LNCaP clone FGC (cell line): ENCODE measurements at regions not wholly inside any gene's neighbourhood (a gene's known extent, or its start where the extent isn't known, plus 50 kb on each side); places are given as distances from the start of the nearest gene placed in this dataset.
A peak's percentile ranks its signal among the peaks of the same experiment; 100 is the strongest.

Experiments
- DNase-seq: peaks from one replicate; pipeline ENCODE4 v3.0.0-alpha.2; 2011; ENCODE audit warnings: low read depth
- H3K4me3 ChIP-seq: 2 replicates; pipeline ENCODE4 v1.5.1; 2011; ENCODE audit warnings: mild to moderate bottlenecking, low read depth, low read length, control low read depth
- TF ChIP-seq, protein P1 (sequence below): IDR thresholded peaks from 2 replicates; pipeline ENCODE4 v1.5.1; 2012; ENCODE audit warnings: mild to moderate bottlenecking; ENCODE audit not compliant: control insufficient read depth, insufficient read depth; ENCODE audit errors: extremely low read depth

DNA sequence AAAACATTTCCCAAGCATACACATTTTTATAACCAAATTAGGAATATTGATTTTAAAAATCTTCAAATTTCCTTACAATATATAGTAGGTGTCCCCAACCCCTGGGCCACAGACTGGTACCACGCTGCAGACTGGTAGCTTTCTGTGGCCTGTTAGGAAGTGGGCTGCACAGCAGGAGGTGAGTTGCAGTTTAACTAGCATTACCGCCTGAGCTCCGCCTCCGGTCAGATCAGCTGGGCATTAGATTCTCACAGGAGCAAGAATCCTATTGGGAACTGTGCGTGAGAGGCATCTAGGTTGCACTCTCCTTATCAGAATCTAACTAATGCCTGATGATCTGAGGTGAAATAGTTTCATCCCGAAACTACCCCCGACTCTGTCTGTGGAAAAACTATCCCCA, 62.1 kb downstream of the ZWINT start:
- H3K4me3 ChIP-seq, result no peak overlapping the region
- TF ChIP-seq, protein P1, sequence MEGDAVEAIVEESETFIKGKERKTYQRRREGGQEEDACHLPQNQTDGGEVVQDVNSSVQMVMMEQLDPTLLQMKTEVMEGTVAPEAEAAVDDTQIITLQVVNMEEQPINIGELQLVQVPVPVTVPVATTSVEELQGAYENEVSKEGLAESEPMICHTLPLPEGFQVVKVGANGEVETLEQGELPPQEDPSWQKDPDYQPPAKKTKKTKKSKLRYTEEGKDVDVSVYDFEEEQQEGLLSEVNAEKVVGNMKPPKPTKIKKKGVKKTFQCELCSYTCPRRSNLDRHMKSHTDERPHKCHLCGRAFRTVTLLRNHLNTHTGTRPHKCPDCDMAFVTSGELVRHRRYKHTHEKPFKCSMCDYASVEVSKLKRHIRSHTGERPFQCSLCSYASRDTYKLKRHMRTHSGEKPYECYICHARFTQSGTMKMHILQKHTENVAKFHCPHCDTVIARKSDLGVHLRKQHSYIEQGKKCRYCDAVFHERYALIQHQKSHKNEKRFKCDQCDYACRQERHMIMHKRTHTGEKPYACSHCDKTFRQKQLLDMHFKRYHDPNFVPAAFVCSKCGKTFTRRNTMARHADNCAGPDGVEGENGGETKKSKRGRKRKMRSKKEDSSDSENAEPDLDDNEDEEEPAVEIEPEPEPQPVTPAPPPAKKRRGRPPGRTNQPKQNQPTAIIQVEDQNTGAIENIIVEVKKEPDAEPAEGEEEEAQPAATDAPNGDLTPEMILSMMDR, result no peak
- DNase-seq, result no peak

DNA sequence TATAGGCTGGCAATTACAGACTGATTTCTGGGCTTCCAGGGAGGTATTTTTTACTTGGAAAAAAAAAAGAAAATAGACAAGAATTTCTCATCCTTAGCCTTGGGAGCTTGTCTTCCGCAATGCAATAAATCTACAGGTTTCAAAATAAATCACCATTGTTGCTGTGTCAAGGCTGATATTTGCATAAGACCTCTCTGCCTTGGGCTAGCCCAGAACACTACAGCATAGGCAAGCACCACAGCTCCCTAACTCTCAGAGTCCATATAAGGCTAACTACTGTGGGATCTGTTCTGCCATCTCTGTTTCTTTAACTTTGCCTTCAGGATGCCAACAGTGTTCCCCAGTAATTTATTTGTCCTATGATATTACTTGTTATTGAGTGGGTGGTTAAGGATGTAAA, 64.4 kb downstream of the ZWINT start:
- no peak overlapping the region for H3K4me3 ChIP-seq
- DNase-seq, result no peak
- TF ChIP-seq, protein P1, result no peak

DNA sequence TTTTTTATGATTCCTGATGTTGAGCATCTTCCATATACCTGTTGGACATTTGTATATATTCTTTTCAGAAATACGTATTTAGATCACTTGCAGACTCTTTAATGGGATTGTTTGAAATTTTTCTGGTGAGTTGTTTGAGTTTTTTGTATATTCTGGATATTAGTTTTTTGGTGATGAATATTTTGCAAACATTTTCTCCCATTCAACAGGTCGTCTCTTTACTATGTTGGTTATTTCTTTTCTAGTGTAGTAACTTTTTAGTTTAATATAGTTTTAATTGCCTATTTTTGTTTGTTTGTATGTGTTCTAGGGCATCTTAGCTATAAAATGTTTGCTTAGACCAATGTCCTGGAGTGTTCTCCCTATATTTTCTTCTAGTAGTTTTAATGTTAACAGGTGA, 72.7 kb downstream of the ZWINT start:
- TF ChIP-seq, protein P1, result no peak
- no peak overlapping the region for H3K4me3 ChIP-seq
- DNase-seq, result no peak

DNA sequence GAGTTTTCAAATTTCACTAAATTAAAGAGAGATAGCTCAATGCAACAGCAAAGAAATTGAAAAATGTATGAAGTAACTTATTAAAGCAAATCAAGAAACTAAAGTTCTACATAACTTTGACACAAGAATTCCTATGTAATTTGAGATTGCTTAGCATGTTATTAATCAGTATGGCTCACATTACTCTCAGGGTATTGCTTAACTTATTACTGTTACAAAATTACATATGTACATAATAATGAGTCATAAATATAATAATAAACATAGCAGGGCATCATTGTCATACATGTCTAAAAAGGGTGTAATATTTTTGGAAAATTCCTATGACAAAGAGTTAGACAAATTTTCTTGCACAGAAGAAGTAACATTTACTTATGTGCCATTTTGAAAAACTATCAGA, 75.0 kb downstream of the ZWINT start:
- TF ChIP-seq, protein P1, result no peak
- DNase-seq, result no peak
- H3K4me3 ChIP-seq, result no peak overlapping the region

DNA sequence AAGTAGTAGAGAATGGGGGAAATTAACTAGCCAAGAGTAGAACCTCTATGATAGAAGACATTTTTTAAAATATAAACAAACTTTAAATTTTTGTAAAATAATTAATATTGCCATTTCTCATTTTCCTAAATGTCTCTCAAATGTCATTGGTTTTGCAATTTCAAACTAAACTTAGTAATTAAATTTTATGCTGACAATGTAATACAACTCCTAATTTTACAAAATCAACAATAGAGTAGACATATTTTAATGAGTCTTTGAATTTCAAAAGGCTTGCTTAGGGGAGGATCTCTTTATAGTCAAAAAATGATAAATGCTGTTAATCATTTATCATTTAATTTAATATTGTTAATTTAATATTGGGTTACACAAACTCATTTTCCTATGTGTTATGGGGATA, 81.8 kb downstream of the ZWINT start:
- DNase-seq, result no peak
- TF ChIP-seq, protein P1, result no peak
- H3K4me3 ChIP-seq, result no peak overlapping the region

DNA sequence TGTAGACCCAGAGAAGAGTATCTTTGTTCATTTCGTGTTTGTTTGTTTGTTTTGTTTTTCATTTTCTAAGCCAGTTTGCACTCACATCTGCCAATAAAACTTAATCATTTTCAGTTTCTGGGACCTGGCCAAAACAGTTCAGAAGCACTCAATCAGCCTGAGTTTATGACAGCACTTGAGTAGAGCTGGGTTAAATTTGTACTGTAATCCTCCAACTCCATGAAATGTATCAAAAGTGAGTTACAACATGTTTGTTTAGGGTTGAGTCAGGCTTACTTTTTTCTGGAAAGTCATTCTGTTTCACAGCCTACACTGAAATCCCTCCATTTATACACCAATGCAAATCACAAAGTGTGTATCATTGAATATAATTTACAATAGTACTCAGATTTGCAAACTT, 91.9 kb downstream of the ZWINT start:
- H3K4me3 ChIP-seq, result no peak overlapping the region
- TF ChIP-seq, protein P1, result no peak
- peak; percentile 2 for DNase-seq

DNA sequence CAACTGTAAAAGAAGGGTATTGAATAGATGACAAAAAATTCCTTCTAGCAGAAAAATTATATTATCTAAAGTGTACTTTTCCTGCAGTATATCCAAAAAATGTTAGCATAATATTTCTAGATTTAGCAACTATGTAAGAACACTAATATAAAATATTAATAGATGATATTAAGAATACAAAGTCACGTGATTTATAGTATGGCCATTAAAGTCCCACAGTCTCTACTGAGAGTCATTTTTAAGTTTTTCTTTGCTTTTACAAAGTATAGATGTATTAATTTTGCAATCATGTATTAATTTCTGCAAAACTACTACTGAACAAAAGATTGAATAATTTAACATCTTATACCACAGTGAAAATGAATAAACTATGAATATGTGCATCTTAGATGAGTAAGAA, 94.9 kb downstream of the ZWINT start:
- no peak for DNase-seq

More for the DNA sequence above, 94.9 kb downstream of the ZWINT start:
- no peak overlapping the region for H3K4me3 ChIP-seq
- TF ChIP-seq, protein P1, result no peak
